ENCODE measurements at regions not wholly inside any gene's neighbourhood (a gene's known extent, or its start where the extent isn't known, plus 50 kb on each side); places are given as distances from the start of the nearest gene placed in this dataset.

DNA sequence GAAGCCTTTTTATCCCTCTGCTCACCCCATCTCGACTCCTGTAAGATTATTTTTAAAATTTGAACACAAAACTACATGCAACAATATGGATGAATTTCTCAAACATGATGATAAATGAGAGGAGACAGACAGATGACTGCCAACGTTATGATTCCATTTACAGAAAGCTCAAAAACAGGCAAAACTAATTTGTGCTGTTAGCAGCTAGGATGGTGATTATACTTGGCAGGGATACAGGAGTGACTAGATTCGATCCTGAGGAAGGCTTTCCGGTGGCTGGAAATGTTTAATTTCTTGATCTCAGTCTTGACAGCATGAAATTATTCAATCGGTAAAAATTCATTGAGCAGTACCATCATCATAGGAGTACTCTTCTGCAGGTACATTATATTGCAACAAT is 163.4 kb upstream of the SH3BP4 start:
- TF ChIP-seq SPI1 (IDR thresholded peaks at IDR 0.05; ENCODE audit: low read depth, low read length) (no peak), POLR2A (IDR thresholded peaks at IDR 0.05; ENCODE audit: low read depth, low read length) (no peak), PAX5 (IDR thresholded peaks at IDR 0.05; ENCODE audit: insufficient read depth, low read length, severe bottlenecking) (no peak), POLR2AphosphoS5 (IDR thresholded peaks at IDR 0.05; ENCODE audit: low read depth, low read length) (no peak)
- FAIRE-seq (no peak), DNase-seq (ENCODE audit: insufficient read length, low spot score) (no peak)

DNA sequence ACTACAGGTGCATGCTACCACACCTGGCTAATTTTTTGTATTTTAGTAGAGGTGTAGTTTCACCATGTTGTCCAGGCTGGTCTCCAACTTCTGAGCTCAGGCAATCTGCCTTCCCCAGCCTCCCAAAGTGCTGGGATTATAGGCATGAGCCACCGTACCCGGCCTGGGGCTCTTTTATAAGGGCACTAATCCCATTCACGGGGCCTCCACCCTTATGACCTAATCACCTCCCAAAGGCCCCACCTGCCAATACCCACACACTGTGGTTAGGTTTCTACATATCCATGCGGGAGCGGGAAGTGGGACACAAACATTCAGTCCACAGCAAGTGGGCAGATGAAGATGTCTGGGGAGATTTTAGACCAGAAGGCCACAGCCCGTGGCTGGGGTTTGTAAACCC is 164.7 kb upstream of the SH3BP4 start:
- DNase-seq (ENCODE audit: insufficient read length, low spot score) (no peak), FAIRE-seq (no peak)
- TF ChIP-seq POU2F2 (IDR thresholded peaks at IDR 0.05; ENCODE audit: low read depth, low read length) (no peak), POLR2A (IDR thresholded peaks at IDR 0.05; ENCODE audit: low read depth, low read length) (no peak), TAF1 (IDR thresholded peaks at IDR 0.05; ENCODE audit: low read depth, low read length) (no peak), POLR2AphosphoS5 (IDR thresholded peaks at IDR 0.05; ENCODE audit: low read depth, low read length) (no peak), SPI1 (IDR thresholded peaks at IDR 0.05; ENCODE audit: low read depth, low read length) (no peak), PAX5 (IDR thresholded peaks at IDR 0.05; ENCODE audit: insufficient read depth, low read length, severe bottlenecking) (no peak)

DNA sequence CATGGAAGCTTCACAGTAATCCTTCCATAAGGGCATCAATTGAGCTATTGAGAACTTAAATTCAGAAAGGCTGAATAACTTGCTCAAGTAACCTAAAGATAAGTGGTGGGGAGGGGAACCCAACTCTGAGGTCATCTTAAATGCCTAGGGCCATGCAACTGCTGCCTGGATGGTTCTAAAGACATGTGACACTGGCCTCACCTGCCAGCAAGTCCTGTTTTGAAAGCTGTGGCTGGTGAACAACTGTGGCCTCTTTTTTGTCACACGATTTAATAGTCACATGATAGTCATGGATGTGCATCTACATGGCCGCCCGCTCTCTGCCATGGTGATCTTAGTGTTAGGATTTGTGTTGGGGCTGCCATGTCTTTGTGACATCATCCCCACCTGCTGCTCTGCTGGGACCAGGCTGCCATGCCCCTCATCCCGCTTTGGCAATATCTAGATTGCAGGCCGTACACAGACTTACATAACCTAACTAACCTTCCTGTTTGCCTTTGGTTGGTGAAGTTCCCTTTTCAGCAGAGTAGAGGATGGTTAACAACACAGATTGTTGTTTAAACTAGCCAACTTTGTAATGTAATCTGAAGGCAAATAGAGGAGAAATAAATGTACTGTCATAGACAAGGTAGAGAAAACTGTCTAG is 177.9 kb upstream of the SH3BP4 start:
- TF ChIP-seq TAF1 (IDR thresholded peaks at IDR 0.05; ENCODE audit: low read depth, low read length): no peak
- TF ChIP-seq PAX5 (IDR thresholded peaks at IDR 0.05; ENCODE audit: insufficient read depth, low read length, severe bottlenecking): no peak
- no peak for TF ChIP-seq POLR2AphosphoS5 (IDR thresholded peaks at IDR 0.05; ENCODE audit: low read depth, low read length)
- TF ChIP-seq POLR2A (IDR thresholded peaks at IDR 0.05; ENCODE audit: low read depth, low read length): no peak
- no peak for TF ChIP-seq SPI1 (IDR thresholded peaks at IDR 0.05; ENCODE audit: low read depth, low read length)
- TF ChIP-seq POU2F2 (IDR thresholded peaks at IDR 0.05; ENCODE audit: low read depth, low read length): no peak
- no peak for FAIRE-seq
- no peak for DNase-seq (ENCODE audit: insufficient read length, low spot score)

DNA sequence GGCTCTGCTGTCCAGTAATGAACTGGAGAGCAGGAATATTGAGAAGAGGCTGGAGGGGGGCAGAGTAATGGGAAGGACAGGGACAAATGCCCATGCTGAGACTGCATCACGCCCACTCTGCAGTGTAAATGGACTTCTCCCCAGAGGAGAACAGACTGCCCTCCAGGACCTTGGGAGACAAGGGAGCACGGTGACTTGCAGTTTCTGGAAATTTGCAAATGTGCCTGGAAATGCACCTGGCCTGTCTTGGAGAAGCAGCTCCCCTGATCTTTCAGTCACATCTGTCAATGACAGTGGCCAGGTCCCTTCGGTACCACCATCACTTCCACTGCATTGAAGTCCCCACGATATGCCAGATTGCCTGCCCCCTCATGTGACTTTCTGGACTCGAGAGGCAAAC is 178.7 kb upstream of the SH3BP4 start:
- TF ChIP-seq POU2F2 (IDR thresholded peaks at IDR 0.05; ENCODE audit: low read depth, low read length): no peak
- no peak for TF ChIP-seq POLR2A (IDR thresholded peaks at IDR 0.05; ENCODE audit: low read depth, low read length)
- no peak for TF ChIP-seq PAX5 (IDR thresholded peaks at IDR 0.05; ENCODE audit: insufficient read depth, low read length, severe bottlenecking)
- TF ChIP-seq POLR2AphosphoS5 (IDR thresholded peaks at IDR 0.05; ENCODE audit: low read depth, low read length): no peak
- no peak for TF ChIP-seq SPI1 (IDR thresholded peaks at IDR 0.05; ENCODE audit: low read depth, low read length)
- no peak for TF ChIP-seq TAF1 (IDR thresholded peaks at IDR 0.05; ENCODE audit: low read depth, low read length)
- FAIRE-seq (no peak), DNase-seq (ENCODE audit: insufficient read length, low spot score) (no peak)

DNA sequence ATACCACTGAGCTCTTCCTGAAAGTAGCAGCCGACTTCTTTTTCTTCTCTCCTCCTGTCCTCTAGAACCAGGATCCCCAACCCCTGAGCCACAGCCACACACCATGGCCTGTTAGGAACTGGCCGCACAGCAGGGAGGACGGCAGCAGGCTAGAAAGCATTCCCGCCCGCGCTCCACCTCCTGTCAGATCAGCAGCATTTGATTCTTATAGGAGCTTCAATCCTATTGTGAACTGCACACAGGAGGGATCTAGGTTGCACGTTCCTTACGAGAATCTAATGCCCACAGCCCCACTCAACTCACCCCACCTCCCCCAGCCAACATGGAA is 179.1 kb upstream of the SH3BP4 start:
- DNase-seq (ENCODE audit: insufficient read length, low spot score) (no peak), FAIRE-seq (no peak)
- no peak for TF ChIP-seq PAX5 (IDR thresholded peaks at IDR 0.05; ENCODE audit: insufficient read depth, low read length, severe bottlenecking)
- TF ChIP-seq POLR2AphosphoS5 (IDR thresholded peaks at IDR 0.05; ENCODE audit: low read depth, low read length): no peak
- TF ChIP-seq TAF1 (IDR thresholded peaks at IDR 0.05; ENCODE audit: low read depth, low read length): no peak
- no peak for TF ChIP-seq POU2F2 (IDR thresholded peaks at IDR 0.05; ENCODE audit: low read depth, low read length)
- no peak for TF ChIP-seq SPI1 (IDR thresholded peaks at IDR 0.05; ENCODE audit: low read depth, low read length)
- no peak for TF ChIP-seq POLR2A (IDR thresholded peaks at IDR 0.05; ENCODE audit: low read depth, low read length)

DNA sequence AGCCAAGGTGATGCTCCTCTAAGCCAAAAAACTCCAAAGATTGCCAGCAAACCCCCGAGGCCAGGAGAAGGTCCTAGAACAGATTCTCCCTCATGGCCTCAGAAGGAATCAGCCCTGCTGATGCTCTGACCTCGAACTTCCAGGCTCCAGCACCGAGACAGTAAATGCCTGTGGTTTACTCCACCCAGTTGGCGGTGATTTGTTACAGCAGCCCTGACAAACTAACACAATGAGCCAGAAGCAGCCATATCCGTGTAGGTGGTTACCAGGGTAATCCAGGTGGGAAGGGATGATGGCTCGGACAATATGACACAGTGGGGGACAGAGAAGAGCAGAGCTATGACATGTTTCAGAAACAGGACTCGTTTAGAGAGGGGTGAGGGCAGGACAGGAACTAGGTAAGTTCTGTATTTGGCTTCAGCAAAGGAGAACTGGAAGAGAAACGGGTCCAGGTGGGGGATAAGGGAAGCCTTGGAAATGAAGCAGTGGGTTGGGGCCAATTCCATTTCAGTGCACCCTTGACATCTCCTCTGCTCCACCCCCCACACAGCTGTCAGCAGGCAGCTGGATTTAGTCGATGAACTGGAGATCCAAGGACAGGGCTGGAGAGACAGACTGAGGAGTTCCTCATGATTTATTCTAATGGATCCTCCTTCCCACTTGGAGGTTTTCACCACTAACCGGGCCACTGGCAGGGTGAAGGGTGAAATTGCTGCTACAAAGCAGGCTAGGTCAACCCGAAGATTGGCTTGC is 179.7 kb upstream of the SH3BP4 start:
- DNase-seq (ENCODE audit: insufficient read length, low spot score) (no peak), FAIRE-seq (no peak)
- TF ChIP-seq POLR2A (IDR thresholded peaks at IDR 0.05; ENCODE audit: low read depth, low read length) (no peak), SPI1 (IDR thresholded peaks at IDR 0.05; ENCODE audit: low read depth, low read length) (no peak), POU2F2 (IDR thresholded peaks at IDR 0.05; ENCODE audit: low read depth, low read length) (no peak), POLR2AphosphoS5 (IDR thresholded peaks at IDR 0.05; ENCODE audit: low read depth, low read length) (no peak), PAX5 (IDR thresholded peaks at IDR 0.05; ENCODE audit: insufficient read depth, low read length, severe bottlenecking) (no peak), TAF1 (IDR thresholded peaks at IDR 0.05; ENCODE audit: low read depth, low read length) (no peak)

DNA sequence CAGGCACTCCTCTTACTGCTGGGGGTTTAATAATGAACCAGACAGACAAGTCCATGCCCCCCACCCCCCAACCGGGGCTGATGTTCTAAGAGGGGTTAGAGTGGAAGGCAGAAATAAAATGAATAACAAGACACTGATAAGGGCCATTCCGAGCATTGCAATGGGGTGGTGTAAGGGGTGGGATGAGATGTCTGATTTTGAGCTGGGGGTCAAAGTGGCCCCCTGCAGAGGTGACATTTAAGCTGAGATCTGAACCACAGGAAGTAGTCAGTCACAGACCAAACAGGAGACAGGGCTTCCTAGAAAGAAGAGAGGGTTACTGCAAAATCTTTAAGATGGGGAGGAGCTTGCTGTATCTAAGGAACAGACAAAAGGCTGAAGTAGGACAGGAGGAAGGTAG is 180.6 kb upstream of the SH3BP4 start:
- no peak for TF ChIP-seq SPI1 (IDR thresholded peaks at IDR 0.05; ENCODE audit: low read depth, low read length)
- no peak for TF ChIP-seq POLR2A (IDR thresholded peaks at IDR 0.05; ENCODE audit: low read depth, low read length)
- TF ChIP-seq PAX5 (IDR thresholded peaks at IDR 0.05; ENCODE audit: insufficient read depth, low read length, severe bottlenecking): no peak
- TF ChIP-seq POU2F2 (IDR thresholded peaks at IDR 0.05; ENCODE audit: low read depth, low read length): no peak
- no peak for TF ChIP-seq TAF1 (IDR thresholded peaks at IDR 0.05; ENCODE audit: low read depth, low read length)
- no peak for TF ChIP-seq POLR2AphosphoS5 (IDR thresholded peaks at IDR 0.05; ENCODE audit: low read depth, low read length)
- DNase-seq (ENCODE audit: insufficient read length, low spot score) (no peak), FAIRE-seq (no peak)

DNA sequence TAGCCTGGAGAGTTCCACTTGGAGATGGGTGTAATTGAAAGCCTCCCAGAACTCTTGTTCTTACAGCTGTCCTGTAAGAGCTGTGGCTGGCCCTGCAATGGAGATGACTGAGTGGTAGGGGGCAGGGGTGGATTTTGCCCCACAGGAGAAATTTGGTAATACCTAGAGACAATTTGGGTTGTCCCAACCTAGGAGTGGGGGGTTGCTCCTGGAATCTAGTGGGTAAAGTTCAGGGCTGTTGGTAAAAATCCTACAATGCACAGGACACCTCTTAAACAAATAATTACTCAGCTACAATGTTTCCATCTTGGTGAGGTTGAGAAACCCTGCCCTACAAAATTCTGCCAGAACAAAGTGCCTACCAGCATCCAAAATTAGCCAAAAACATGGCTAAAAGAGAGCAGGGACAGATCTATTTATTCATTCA is 181.1 kb upstream of the SH3BP4 start:
- DNase-seq (ENCODE audit: insufficient read length, low spot score): no peak
- no peak for TF ChIP-seq POLR2AphosphoS5 (IDR thresholded peaks at IDR 0.05; ENCODE audit: low read depth, low read length)
- TF ChIP-seq PAX5 (IDR thresholded peaks at IDR 0.05; ENCODE audit: insufficient read depth, low read length, severe bottlenecking): no peak
- TF ChIP-seq TAF1 (IDR thresholded peaks at IDR 0.05; ENCODE audit: low read depth, low read length): no peak
- TF ChIP-seq SPI1 (IDR thresholded peaks at IDR 0.05; ENCODE audit: low read depth, low read length): no peak
- no peak for TF ChIP-seq POLR2A (IDR thresholded peaks at IDR 0.05; ENCODE audit: low read depth, low read length)
- no peak for TF ChIP-seq POU2F2 (IDR thresholded peaks at IDR 0.05; ENCODE audit: low read depth, low read length)
- FAIRE-seq: no peak

DNA sequence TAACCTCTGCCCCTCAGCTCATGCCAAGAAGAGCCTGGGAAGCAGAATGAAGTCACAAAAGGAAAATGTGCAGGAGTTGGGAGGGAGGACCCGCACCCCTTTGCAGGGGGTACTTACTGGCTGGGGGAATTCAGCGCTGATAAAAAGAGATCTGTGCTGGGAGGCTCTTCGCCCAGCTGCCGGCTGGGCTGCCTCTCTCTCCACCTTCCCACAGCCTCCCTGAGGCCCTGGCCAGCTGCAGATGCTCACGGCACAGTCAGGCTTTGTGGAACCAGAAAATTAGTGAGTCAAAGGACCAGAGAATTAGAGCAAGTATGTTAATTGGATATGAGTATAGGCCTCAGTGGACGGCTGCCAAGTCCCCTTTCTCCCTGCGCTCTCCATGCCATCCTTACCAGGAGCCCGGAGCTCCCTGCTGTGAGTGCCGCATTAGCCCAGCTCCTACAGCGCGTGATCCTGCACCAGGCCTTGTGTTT is 181.7 kb upstream of the SH3BP4 start:
- DNase-seq (ENCODE audit: insufficient read length, low spot score) (no peak), FAIRE-seq (no peak)
- no peak for TF ChIP-seq POLR2AphosphoS5 (IDR thresholded peaks at IDR 0.05; ENCODE audit: low read depth, low read length)
- TF ChIP-seq PAX5 (IDR thresholded peaks at IDR 0.05; ENCODE audit: insufficient read depth, low read length, severe bottlenecking): no peak
- no peak for TF ChIP-seq POU2F2 (IDR thresholded peaks at IDR 0.05; ENCODE audit: low read depth, low read length)
- TF ChIP-seq SPI1 (IDR thresholded peaks at IDR 0.05; ENCODE audit: low read depth, low read length): no peak
- TF ChIP-seq TAF1 (IDR thresholded peaks at IDR 0.05; ENCODE audit: low read depth, low read length): no peak
- no peak for TF ChIP-seq POLR2A (IDR thresholded peaks at IDR 0.05; ENCODE audit: low read depth, low read length)

All from GM12891 (cell line).